OCI-LY3 (cell line): ENCODE measurements at regions not wholly inside any gene's neighbourhood (a gene's known extent, or its start where the extent isn't known, plus 50 kb on each side); places are given as distances from the start of the nearest gene placed in this dataset.
"Not testable (repeated sequence)": the region's sequence is repeated elsewhere in the genome, so short reads cannot be mapped to it uniquely, and the experiment has no call there.

Experiments used
- H2AFZ ChIP-seq: fragments of 200-600, 300-600 bp; shearing (Covaris generic); 2 replicates; pipeline ENCODE4 v1.6.0; 2014; ENCODE audit warnings: antibody characterized with exemption, low read depth, low read length
- H3K27ac ChIP-seq: fragments of 200-600, 300-600 bp; sonication (generic); 2 replicates; pipeline ENCODE4 v1.5.1; 2014; ENCODE audit warnings: mild to moderate bottlenecking, low read length, moderate library complexity, mixed read lengths
- H3K27me3 ChIP-seq: fragments of 200-600, 300-600 bp; sonication (generic); 2 replicates; pipeline ENCODE4 v1.6.1; 2014; ENCODE audit warnings: low read depth, low read length, mixed read lengths
- H3K36me3 ChIP-seq: fragments of 200-600, 300-600 bp; sonication (generic); replicated peaks from 2 replicates; pipeline ENCODE3; 2014; ENCODE audit warnings: low read depth, low read length, mixed read lengths
- H3K4me1 ChIP-seq: fragments of 300-600, 200-600 bp; sonication (generic); 2 replicates; pipeline ENCODE4 v1.6.1; 2014; ENCODE audit warnings: low read length, mixed read lengths
- H3K4me2 ChIP-seq: fragments of 200-600, 300-600 bp; sonication (generic); 2 replicates; pipeline ENCODE4 v1.6.1; 2014; ENCODE audit warnings: low read length, mixed read lengths
- H3K4me3 ChIP-seq: fragments of 300-600, 200-600 bp; sonication (generic); 2 replicates; pipeline ENCODE4 v1.5.1; 2014; ENCODE audit warnings: antibody characterized with exemption, mild to moderate bottlenecking, low read length, moderate library complexity
- H3K79me2 ChIP-seq: fragments of 300-600, 200-600 bp; shearing (Covaris generic); 2 replicates; pipeline ENCODE4 v1.6.1; 2014; ENCODE audit warnings: mild to moderate bottlenecking, low read length, mixed read lengths
- H3K9ac ChIP-seq: fragments of 300-600, 200-600 bp; shearing (Covaris generic); 2 replicates; pipeline ENCODE4 v1.6.0; 2014; ENCODE audit warnings: mild to moderate bottlenecking, low read length, moderate library complexity
- H3K9me3 ChIP-seq: fragments of 200-600, 300-600 bp; shearing (Covaris generic); 2 replicates; pipeline ENCODE4 v1.6.1; 2014; ENCODE audit warnings: low read length, mixed read lengths; ENCODE audit not compliant: insufficient read depth
- H4K20me1 ChIP-seq: fragments of 200-600, 300-600 bp; sonication (generic); 2 replicates; pipeline ENCODE4 v1.6.1; 2016; ENCODE audit warnings: low read length, mixed read lengths; ENCODE audit not compliant: insufficient read depth
- EZH2phosphoT487 ChIP-seq: fragments of 200-600 bp; shearing (Covaris generic); IDR thresholded peaks from 2 replicates; pipeline ENCODE4 v1.6.1; 2018; ENCODE audit warnings: antibody characterized with exemption, mixed run types, low read depth
- TF ChIP-seq, protein P1 (sequence below): fragments of 200-600, 300-600 bp; sonication (generic); IDR thresholded peaks from 2 replicates; pipeline ENCODE4 v1.5.1; 2014; ENCODE audit warnings: antibody characterized with exemption, low read length, low read depth

DNA sequence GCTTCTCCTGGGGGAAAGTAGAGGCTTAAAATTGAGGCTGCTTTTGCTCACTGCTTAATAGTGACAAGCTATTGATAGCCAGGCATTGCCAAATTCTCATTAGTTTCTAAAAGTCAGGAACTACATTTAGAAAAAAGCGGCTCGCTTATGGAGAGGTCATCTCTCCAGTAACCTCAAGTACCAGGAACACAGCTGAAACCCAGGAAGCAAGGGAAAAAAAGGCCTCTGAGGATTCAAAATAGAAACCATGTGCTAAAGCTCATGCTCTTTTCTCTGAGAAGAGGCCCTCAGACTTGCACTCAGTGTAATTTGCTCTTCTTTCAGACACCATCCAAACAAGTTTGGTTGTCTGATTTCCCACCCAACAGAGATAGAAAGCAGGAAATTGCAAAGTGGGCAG is 261.4 kb upstream of the USP25 start:
- TF ChIP-seq EZH2phosphoT487 = no peak
- TF ChIP-seq, protein P1, sequence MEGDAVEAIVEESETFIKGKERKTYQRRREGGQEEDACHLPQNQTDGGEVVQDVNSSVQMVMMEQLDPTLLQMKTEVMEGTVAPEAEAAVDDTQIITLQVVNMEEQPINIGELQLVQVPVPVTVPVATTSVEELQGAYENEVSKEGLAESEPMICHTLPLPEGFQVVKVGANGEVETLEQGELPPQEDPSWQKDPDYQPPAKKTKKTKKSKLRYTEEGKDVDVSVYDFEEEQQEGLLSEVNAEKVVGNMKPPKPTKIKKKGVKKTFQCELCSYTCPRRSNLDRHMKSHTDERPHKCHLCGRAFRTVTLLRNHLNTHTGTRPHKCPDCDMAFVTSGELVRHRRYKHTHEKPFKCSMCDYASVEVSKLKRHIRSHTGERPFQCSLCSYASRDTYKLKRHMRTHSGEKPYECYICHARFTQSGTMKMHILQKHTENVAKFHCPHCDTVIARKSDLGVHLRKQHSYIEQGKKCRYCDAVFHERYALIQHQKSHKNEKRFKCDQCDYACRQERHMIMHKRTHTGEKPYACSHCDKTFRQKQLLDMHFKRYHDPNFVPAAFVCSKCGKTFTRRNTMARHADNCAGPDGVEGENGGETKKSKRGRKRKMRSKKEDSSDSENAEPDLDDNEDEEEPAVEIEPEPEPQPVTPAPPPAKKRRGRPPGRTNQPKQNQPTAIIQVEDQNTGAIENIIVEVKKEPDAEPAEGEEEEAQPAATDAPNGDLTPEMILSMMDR = no peak
- no peaks in the 10 kb centered on the region for H3K79me2 ChIP-seq
- no peaks in the 10 kb centered on the region for H4K20me1 ChIP-seq
- no peaks in the 10 kb centered on the region for H3K27me3 ChIP-seq
- H3K36me3 ChIP-seq = no peaks in the 10 kb centered on the region
- H3K4me2 ChIP-seq = no peak overlapping the region
- no peaks in the 10 kb centered on the region for H3K9me3 ChIP-seq
- no peak overlapping the region for H3K9ac ChIP-seq
- H3K4me1 ChIP-seq = no peaks in the 10 kb centered on the region
- H3K4me3 ChIP-seq = no peak overlapping the region
- no peak overlapping the region for H3K27ac ChIP-seq
- no peak overlapping the region for H2AFZ ChIP-seq

DNA sequence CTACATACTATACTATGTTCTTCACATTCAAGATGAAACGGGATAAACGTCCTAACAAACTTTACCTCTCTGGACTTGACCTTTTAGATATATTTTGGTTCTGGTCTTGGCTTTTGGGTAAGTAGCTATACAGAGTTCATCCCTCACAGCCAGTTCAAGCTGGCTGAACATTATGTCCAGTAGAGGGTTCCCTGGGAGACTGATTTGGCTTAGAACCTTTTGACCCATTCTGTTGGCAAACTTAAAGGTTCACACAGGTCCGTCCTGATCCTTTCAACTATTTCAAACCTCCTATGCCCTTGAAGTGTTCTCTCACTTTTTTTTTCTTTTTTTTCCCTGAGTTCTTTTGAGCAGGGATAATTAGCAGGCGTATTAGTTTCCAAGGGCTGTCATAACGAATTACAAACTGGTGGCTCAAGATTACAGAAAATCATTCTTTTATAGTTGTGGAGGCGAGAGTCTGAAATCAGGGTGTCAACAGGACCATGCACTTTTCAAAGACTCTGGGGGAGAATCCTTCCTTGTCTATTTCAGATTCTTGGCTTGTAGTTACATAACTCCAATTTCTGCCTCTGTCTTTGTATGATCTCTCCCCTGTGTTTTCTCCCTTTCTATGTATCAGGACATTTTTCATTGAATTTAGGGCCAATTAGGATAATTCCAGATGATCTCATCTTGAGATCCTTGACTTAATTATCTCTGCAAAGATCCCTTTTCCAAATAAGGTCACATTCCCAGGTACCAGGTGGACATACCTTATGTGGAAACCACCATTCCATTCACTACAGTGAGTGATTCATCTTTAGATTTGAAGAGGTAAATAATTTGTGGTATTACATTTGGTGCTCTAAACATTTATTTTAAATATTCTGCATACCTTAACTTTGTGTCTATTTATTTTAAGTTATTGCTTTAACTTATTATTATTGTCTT is 257.4 kb upstream of the USP25 start:
- H2AFZ ChIP-seq = no peak overlapping the region

DNA sequence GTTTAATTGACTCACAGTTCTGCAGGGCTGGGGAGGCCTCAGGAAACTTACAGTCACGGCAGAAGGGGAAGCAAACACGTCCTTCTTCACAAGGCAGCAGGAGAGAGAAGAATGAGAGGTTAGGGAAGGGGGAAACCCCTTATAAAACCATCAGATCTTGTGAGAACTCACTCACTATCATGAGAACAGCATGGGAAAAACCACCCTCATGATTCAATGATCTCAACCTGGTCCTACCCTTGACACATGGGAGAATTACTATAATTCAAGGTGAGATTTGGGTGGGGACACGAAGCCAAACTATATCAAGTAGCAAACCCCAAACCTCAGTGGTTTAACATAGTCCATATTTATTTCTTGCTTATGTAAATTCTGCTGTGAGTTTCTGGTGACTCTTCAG is 252.0 kb upstream of the USP25 start:
- not testable (repeated sequence) for H4K20me1 ChIP-seq, H3K79me2 ChIP-seq, H3K4me2 ChIP-seq, H3K27ac ChIP-seq, H3K9ac ChIP-seq, H3K9me3 ChIP-seq, H3K27me3 ChIP-seq, H2AFZ ChIP-seq, H3K36me3 ChIP-seq, H3K4me3 ChIP-seq, H3K4me1 ChIP-seq

More for the DNA sequence above, 257.4 kb upstream of the USP25 start:
- Histone ChIP-seq H3K4me1 (no peaks in the 10 kb centered on the region), H4K20me1 (no peaks in the 10 kb centered on the region), H3K27ac (no peak overlapping the region), H3K36me3 (peaks cover 2% of the 10 kb centered on the region), H3K9me3 (no peaks in the 10 kb centered on the region), H3K4me3 (no peak overlapping the region), H3K4me2 (no peak overlapping the region), H3K27me3 (no peaks in the 10 kb centered on the region), H3K79me2 (no peaks in the 10 kb centered on the region), H3K9ac (no peak overlapping the region)
- no peak for TF ChIP-seq EZH2phosphoT487
- TF ChIP-seq, protein P1 = no peak

DNA sequence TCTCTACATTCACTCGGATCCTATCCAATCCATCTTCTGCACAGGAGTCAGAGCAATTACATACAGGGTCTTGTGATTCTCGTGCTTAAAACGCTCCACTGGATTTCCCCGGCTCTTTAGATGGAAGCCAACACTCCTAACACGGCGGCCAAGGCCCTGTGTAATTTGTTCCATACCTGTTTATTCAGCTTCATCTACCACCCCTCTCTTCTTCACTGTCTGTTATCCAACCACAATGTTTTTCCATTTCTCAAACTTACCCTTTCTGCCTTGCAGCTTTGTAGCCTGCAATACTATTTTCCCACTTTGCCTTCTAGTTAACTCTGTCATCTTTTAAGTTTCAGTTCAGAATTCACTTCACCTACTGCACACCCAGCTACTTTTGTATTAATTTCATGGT is 249.6 kb upstream of the USP25 start:
- Histone ChIP-seq H3K4me3 (no peak overlapping the region), H2AFZ (no peak overlapping the region), H3K9me3 (peaks cover 5% of the 10 kb centered on the region; the same call in 1 of the 2 replicates), H3K4me2 (no peak overlapping the region), H3K4me1 (0 out of 2 replicates have a peak, but pooled peaks cover 3% of the 10 kb centered on the region), H3K36me3 (peaks cover 8% of the 10 kb centered on the region), H3K27me3 (peaks cover 12% of the 10 kb centered on the region), H3K27ac (no peak overlapping the region), H3K79me2 (no peaks in the 10 kb centered on the region), H3K9ac (no peak overlapping the region), H4K20me1 (no peaks in the 10 kb centered on the region)
- TF ChIP-seq, protein P1 = no peak
- no peak for TF ChIP-seq EZH2phosphoT487
